ENCODE measurements at regions not wholly inside any gene's neighbourhood (a gene's known extent, or its start where the extent isn't known, plus 50 kb on each side); places are given as distances from the start of the nearest gene placed in this dataset.
A peak's percentile ranks its signal among the peaks of the same experiment; 100 is the strongest.
"Not testable (repeated sequence)": the region's sequence is repeated elsewhere in the genome, so short reads cannot be mapped to it uniquely, and the experiment has no call there.

DNA sequence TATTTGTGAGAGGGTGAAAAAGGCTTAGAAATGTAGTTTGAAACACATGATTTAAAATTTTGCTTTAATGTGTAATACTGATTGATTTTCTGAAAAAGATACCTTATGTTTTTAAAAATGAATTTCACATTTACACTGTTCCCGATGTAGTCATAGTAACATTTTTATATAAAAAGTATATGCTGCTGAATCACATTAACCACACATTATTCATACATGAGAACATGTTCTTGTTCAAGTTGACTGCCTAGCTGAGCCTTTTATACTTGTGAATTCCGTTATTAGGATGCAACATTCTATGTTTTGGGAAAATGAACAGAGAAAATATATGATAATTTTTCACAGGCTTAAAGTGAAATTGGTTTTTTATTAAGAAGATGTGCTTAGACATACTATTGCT is 461.1 kb upstream of the NUDT12 start:
- no peak for TF ChIP-seq CTCF (IDR thresholded peaks at IDR 0.05; ENCODE audit: low read depth, low read length)
- DNase-seq (ENCODE audit: low read depth, low spot score) = no peak
- no peaks in the 10 kb centered on the region for H3K27me3 ChIP-seq (ENCODE audit: control insufficient read depth, insufficient read depth, low read length)
- no peak overlapping the region for H3K4me3 ChIP-seq (ENCODE audit: low read depth, low read length)
- ChIA-PET CTCF (no interaction called here), POLR2A (no interaction called here)
- H3K9me3 ChIP-seq (ENCODE audit: control insufficient read depth, insufficient read depth, low read length) = no peaks in the 10 kb centered on the region
- H3K27ac ChIP-seq (ENCODE audit: low read depth, low read length) = no peak overlapping the region

DNA sequence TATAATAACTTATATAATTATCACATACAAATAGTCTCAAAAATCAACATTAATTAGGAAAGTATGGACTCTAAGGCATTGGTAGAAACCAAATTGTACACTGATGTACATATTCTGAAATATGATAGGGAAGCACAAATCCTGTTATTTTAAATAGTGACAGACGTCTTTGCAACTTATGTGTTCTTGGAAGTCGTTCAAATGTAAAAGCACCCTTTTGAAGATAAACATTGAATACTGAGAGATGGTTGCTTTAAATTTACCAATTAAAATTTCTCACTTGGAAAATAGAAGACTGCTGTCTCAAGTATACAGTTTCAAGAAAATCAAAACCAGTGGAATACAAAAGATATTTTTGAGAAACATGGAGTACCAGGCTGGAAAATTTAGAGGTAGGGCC is 457.4 kb upstream of the NUDT12 start:
- Histone ChIP-seq H3K9me3 (ENCODE audit: control insufficient read depth, insufficient read depth, low read length) (peaks cover 2% of the 10 kb centered on the region; the same call in 1 of the 2 replicates), H3K27me3 (ENCODE audit: control insufficient read depth, insufficient read depth, low read length) (no peaks in the 10 kb centered on the region), H3K27ac (ENCODE audit: low read depth, low read length) (no peak overlapping the region), H3K4me3 (ENCODE audit: low read depth, low read length) (no peak overlapping the region)
- POLR2A ChIA-PET = no interaction called here
- DNase-seq (ENCODE audit: low read depth, low spot score) = no peak
- CTCF ChIA-PET = no interaction called here
- TF ChIP-seq CTCF (IDR thresholded peaks at IDR 0.05; ENCODE audit: low read depth, low read length) = no peak

GRCh38 chr5:104018299-104018698 is 455.7 kb upstream of the NUDT12 start:
- CTCF ChIA-PET = no interaction called here

DNA sequence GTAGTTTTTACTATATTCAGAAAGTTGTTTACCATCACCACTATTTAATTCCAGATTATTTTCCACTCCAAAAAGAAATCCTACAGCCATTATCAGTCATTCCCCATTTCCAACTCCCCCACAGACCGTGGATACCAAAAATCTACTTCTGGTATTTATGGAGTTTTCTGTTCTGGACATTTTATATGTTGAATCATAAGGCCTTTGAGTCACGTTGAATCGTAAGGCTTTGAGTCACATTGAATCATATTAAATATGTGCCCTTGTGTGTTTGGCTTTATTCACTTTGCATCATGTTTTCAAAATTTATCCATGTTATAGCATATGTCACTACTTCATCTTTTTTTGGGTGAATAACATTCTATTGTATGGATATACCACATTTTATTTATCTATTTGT is 454.1 kb upstream of the NUDT12 start:
- Histone ChIP-seq H3K27ac (ENCODE audit: low read depth, low read length) (no peak overlapping the region), H3K27me3 (ENCODE audit: control insufficient read depth, insufficient read depth, low read length) (no peaks in the 10 kb centered on the region)
- CTCF ChIA-PET = no interaction called here

More at GRCh38 chr5:104018299-104018698, 455.7 kb upstream of the NUDT12 start:
- no peak overlapping the region for H3K4me3 ChIP-seq (ENCODE audit: low read depth, low read length)
- POLR2A ChIA-PET = no interaction called here
- DNase-seq (ENCODE audit: low read depth, low spot score) = no peak
- no peak overlapping the region for H3K27ac ChIP-seq (ENCODE audit: low read depth, low read length)
- TF ChIP-seq CTCF (IDR thresholded peaks at IDR 0.05; ENCODE audit: low read depth, low read length) = no peak
- H3K9me3 ChIP-seq (ENCODE audit: control insufficient read depth, insufficient read depth, low read length) = peaks cover 2% of the 10 kb centered on the region; the same call in 1 of the 2 replicates
- H3K27me3 ChIP-seq (ENCODE audit: control insufficient read depth, insufficient read depth, low read length) = no peaks in the 10 kb centered on the region

DNA sequence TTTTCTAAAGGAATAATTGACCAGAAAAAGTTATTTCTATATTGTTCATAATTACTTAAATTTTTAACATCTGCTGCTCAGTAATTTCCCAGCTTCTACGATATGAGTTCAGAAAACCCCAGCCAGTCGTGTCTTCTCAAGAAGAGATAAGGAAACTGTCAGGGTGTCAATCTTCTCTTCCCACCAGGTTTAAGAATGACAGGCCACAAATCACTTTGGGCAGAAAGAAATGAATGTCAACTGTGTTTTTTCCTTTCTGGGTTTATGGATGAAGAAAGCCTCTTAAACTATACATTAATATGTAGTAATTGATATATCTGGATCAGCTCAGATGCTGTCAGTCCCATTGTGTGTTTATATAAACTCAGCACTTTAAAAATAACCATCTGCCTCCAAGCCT is 453.2 kb upstream of the NUDT12 start:
- Histone ChIP-seq H3K4me3 (ENCODE audit: low read depth, low read length) (no peak overlapping the region), H3K9me3 (ENCODE audit: control insufficient read depth, insufficient read depth, low read length) (peaks cover 2% of the 10 kb centered on the region; the same call in 1 of the 2 replicates), H3K27me3 (ENCODE audit: control insufficient read depth, insufficient read depth, low read length) (no peaks in the 10 kb centered on the region), H3K27ac (ENCODE audit: low read depth, low read length) (no peak overlapping the region)
- ChIA-PET POLR2A (no interaction called here), CTCF (no interaction called here)
- no peak for DNase-seq (ENCODE audit: low read depth, low spot score)
- no peak for TF ChIP-seq CTCF (IDR thresholded peaks at IDR 0.05; ENCODE audit: low read depth, low read length)

More for the DNA sequence above, 454.1 kb upstream of the NUDT12 start:
- peak; percentile 4 for DNase-seq (ENCODE audit: low read depth, low spot score)
- POLR2A ChIA-PET = no interaction called here
- TF ChIP-seq CTCF (IDR thresholded peaks at IDR 0.05; ENCODE audit: low read depth, low read length) = no peak
- H3K9me3 ChIP-seq (ENCODE audit: control insufficient read depth, insufficient read depth, low read length) = peaks cover 2% of the 10 kb centered on the region; the same call in 1 of the 2 replicates
- no peak overlapping the region for H3K4me3 ChIP-seq (ENCODE audit: low read depth, low read length)

DNA sequence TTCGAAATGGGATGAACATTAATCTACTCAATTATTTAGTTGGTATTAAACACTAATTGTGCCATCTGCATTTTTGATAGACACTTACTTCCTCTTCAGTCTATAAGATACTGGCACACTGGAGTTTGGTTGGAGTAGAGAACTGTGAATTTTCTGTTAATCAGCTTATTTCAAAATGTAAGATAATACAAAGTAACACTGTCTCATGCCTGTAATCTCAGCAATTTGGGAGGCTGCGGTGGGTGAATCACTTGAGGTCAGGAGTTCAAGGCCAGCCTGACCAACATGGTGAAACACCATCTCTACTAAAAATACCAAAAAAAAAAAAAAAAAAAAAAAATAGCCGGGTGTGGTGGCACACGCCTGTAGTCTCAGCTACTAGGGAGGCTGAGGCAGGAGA is 440.2 kb upstream of the NUDT12 start:
- POLR2A ChIA-PET; CTCF ChIA-PET; H3K27me3 ChIP-seq (ENCODE audit: control insufficient read depth, insufficient read depth, low read length); H3K9me3 ChIP-seq (ENCODE audit: control insufficient read depth, insufficient read depth, low read length); H3K27ac ChIP-seq (ENCODE audit: low read depth, low read length); H3K4me3 ChIP-seq (ENCODE audit: low read depth, low read length); DNase-seq (ENCODE audit: low read depth, low spot score): not testable (repeated sequence)
